GM12865 (cell line): ENCODE measurements at regions not wholly inside any gene's neighbourhood (a gene's known extent, or its start where the extent isn't known, plus 50 kb on each side); places are given as distances from the start of the nearest gene placed in this dataset.

Experiments
- DNase-seq: peaks from one replicate; pipeline ENCODE4 v3.0.0; 2010; ENCODE audit warnings: low read depth
- H3K4me3 ChIP-seq: 2 replicates; pipeline ENCODE4 v1.5.1; 2011; ENCODE audit warnings: mild to moderate bottlenecking, low read depth, low read length, control low read depth
- TF ChIP-seq, protein P1 (sequence below): IDR thresholded peaks from 2 replicates; pipeline ENCODE4 v1.5.1; 2011; ENCODE audit warnings: low read length, control low read depth, low read depth, inconsistent platforms; ENCODE audit not compliant: insufficient read depth; ENCODE audit errors: missing control alignments

DNA sequence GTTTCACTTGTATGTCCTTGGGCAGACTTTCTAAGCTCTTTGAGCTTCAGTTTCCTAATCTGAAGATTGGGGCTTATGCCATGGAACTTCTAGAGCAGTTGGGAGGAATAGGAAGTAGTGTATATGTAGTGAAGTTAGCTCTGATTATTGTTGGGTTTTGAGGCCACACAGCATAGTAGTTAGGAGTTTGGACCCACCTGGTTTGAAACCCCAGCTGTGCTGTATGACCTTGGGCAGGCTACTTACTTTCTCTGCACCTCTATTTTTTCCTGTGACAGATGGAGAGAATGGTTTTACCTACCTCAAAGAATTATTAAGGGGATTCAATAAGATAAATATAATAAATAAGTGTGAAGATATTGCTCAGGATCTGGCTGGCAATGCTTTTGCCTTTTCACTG lies 61.4 kb upstream of the ADRB1 start:
- DNase-seq, result peak; percentile 38
- H3K4me3 ChIP-seq, result peak overlapping the region; percentile 29
- TF ChIP-seq, protein P1, sequence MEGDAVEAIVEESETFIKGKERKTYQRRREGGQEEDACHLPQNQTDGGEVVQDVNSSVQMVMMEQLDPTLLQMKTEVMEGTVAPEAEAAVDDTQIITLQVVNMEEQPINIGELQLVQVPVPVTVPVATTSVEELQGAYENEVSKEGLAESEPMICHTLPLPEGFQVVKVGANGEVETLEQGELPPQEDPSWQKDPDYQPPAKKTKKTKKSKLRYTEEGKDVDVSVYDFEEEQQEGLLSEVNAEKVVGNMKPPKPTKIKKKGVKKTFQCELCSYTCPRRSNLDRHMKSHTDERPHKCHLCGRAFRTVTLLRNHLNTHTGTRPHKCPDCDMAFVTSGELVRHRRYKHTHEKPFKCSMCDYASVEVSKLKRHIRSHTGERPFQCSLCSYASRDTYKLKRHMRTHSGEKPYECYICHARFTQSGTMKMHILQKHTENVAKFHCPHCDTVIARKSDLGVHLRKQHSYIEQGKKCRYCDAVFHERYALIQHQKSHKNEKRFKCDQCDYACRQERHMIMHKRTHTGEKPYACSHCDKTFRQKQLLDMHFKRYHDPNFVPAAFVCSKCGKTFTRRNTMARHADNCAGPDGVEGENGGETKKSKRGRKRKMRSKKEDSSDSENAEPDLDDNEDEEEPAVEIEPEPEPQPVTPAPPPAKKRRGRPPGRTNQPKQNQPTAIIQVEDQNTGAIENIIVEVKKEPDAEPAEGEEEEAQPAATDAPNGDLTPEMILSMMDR, result no peak

DNA sequence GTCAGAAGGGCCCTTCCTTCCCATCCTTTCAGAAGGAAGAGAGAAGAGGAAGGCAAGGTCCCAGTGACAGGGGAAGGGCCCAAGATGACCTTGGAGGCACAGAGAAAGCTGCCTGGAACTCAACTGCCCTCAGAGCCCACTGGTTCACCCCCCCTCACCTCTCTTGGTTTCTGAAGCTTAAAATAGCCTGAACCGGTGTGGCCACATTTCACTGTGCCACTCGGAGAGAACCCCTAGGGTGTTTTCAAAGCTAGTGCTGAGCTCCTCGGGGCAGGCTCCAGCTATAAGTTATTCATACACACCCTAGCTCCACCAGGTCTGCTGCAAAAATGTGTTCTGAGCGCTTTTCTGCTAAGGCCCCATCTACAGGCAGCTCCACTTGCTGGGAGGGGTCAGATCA lies 60.9 kb upstream of the ADRB1 start:
- peak; percentile 90 for DNase-seq
- peak overlapping the region; percentile 29 for H3K4me3 ChIP-seq
- TF ChIP-seq, protein P1, result no peak

DNA sequence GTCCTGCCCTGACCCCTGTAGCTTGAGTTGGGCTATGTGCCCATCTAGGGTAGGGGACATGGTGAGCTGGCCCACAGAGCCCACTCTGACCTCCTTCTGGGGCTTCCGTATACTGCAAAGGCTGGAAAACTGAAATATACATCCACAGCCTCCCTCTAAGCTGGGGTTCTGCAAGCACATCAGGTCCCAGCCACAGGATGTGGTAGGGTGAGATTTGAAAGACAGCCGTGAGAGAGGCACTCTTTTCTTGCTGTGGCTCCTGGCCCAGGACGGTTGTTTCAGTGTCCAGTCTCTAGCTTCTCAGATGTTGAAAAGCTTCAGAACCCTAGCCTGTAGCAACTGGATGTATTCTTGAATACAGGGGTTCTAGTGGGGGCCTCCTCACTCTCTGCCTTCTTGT lies 60.1 kb upstream of the ADRB1 start:
- H3K4me3 ChIP-seq, result no peak overlapping the region

DNA sequence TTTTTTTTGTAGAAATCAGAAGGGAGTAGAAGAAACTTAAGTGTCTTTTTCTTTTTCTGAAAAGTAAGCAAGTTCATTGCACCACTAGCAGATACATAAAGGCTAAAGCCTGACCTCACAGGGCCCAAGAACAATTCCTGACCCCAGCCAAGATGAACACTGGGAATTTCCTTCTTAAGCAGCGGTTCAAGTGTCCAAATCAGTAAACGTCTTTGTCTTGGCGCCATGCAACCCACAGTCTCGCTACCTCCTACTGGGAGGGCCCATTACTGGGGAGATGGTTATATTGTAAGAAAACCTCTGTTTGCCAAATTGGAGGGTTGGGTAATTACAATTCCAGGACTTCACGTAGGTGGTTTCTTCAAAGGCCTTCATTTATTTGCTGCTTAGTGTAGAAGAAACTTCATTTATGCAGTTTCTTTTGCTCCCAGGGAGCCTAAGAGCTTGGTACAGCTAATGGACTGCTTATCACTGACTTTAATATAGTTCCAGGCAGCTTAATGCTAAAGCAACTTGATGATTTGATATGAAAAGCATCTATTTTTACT lies 58.3 kb upstream of the ADRB1 start:
- TF ChIP-seq, protein P1, result no peak
- DNase-seq, result no peak
- no peak overlapping the region for H3K4me3 ChIP-seq

More for the DNA sequence above, 60.1 kb upstream of the ADRB1 start:
- TF ChIP-seq, protein P1, result no peak
- DNase-seq, result peak; percentile 76

DNA sequence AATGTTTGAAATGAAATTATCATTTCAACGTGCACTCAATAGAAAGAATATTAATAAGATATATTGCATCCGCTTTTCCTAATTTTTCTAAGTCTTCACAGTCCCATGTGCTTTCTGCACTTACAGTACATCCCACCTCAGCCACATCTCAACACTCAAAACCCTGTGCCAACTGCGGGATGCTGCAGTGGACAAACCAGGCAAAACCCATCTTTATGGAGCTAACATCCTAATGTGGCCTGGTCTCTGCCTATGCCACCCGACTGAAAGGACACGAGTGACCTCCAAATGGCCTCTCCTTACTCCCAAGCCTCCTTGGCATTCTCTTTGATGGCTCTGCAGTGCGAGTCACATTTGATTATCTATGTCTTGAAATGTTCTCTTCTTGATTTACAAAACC lies 57.4 kb upstream of the ADRB1 start:
- no peak overlapping the region for H3K4me3 ChIP-seq
- no peak for DNase-seq
- TF ChIP-seq, protein P1, result no peak

DNA sequence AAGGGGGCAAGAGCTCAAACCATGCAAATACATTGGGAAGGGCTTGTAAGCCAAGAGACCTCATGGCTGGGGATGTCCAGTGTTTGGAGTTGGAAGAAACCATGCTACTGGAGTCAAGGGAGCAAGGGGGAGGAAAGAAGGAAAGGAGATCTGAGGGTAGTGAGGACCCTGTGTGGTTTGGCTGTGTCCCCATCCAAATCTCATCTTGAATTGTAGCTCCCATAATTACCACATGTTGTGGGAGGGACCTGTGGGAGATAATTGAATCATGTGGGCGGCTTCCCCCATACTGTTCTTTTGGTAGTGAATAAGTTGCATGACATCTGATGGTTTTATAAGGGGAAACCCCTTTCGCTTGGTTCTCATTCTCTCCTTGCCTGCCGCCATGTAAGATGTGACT lies 56.5 kb upstream of the ADRB1 start:
- TF ChIP-seq, protein P1, result no peak

DNA sequence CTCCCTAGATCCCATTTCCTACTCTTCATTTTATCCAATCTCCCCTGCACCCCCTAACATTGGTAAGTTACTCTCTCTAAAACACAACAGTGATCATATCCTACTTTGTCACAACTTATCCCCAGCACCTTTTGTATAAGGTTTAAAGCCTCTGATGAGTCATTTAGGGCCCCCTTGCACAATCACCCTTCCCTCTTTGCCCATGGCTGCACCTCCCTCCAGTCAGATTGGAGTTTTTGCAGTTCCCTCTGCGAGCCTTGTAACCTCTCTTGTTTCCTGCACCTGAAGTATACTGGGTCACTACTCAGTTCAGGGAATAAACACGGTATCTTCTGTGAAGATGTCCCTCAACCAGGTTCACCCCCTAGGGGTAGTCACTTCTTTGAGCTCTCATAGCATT lies 55.9 kb upstream of the ADRB1 start:
- H3K4me3 ChIP-seq, result no peak overlapping the region
- TF ChIP-seq, protein P1, result no peak
- peak; percentile 29 for DNase-seq

More for the DNA sequence above, 56.5 kb upstream of the ADRB1 start:
- no peak for DNase-seq
- no peak overlapping the region for H3K4me3 ChIP-seq
